ENCODE measurements at regions not wholly inside any gene's neighbourhood (a gene's known extent, or its start where the extent isn't known, plus 50 kb on each side); places are given as distances from the start of the nearest gene placed in this dataset.

DNA sequence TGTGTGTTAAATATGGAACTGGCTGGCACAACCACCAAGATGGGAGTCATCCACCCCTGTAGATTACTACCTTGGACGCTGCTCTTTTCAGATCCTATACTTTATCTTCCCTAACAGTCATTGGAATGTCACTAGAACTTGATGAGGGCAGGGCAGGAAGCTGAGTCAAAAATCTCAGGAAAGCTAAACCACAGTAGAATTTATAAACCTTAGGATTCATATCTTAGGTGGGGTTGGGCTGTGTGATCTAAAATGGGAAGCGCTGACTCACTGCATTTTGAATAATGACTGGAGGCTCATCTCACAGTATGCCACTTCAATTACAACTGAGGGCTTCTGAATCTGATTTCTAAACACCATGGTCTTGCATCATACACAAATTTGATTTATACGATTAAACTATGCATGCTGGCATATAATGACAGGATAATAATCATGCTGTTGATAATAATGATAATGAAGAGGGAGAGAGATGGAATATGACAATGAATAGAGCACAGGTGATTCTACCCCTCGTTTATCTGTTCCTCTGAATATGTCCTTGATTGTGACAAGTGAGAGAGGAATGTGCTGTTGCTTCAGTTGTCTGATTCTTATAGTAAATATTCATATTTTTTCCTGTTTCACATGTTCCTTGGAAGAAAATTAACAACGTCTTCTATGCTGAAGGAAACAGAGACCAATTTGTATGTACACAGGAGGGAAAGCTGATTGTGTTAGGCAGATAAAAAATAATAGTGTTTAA lies 270.3 kb upstream of the HS3ST1 start:
- TF ChIP-seq, protein P1, sequence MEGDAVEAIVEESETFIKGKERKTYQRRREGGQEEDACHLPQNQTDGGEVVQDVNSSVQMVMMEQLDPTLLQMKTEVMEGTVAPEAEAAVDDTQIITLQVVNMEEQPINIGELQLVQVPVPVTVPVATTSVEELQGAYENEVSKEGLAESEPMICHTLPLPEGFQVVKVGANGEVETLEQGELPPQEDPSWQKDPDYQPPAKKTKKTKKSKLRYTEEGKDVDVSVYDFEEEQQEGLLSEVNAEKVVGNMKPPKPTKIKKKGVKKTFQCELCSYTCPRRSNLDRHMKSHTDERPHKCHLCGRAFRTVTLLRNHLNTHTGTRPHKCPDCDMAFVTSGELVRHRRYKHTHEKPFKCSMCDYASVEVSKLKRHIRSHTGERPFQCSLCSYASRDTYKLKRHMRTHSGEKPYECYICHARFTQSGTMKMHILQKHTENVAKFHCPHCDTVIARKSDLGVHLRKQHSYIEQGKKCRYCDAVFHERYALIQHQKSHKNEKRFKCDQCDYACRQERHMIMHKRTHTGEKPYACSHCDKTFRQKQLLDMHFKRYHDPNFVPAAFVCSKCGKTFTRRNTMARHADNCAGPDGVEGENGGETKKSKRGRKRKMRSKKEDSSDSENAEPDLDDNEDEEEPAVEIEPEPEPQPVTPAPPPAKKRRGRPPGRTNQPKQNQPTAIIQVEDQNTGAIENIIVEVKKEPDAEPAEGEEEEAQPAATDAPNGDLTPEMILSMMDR (IDR thresholded peaks at IDR 0.05; ENCODE audit: extremely low read depth, insufficient read depth, missing control alignments) = no peak
- no peak for DNase-seq (ENCODE audit: low spot score)
- in situ Hi-C loops (cut with MboI; ENCODE audit: low pct_unique_long_range_greater_than_20kb, low sequenced_read_pairs, unreplicated experiment) = no loop called here

DNA sequence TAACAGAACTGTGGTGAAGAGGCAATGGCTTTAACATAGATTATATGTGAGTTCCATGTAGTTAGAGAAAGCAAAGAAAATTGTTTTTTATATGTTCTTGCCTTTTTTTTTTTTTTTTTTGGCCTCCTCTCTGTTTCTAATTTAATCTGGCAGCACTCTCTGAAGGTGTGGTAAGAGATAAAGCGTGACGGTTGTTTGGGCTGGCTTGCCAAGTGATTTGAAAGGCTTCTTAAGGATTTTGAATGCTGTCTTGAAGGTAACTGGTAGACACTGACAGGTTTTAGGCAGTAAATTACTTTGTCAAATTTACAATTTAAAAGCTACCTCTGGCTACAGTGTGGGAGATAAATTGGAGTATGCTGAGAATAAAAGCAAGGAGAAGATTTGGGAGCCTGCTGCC lies 269.3 kb upstream of the HS3ST1 start:
- in situ Hi-C loops (cut with MboI; ENCODE audit: low pct_unique_long_range_greater_than_20kb, low sequenced_read_pairs, unreplicated experiment) = no loop called here
- TF ChIP-seq, protein P1 (IDR thresholded peaks at IDR 0.05; ENCODE audit: extremely low read depth, insufficient read depth, missing control alignments) = no peak
- DNase-seq (ENCODE audit: low spot score) = no peak

DNA sequence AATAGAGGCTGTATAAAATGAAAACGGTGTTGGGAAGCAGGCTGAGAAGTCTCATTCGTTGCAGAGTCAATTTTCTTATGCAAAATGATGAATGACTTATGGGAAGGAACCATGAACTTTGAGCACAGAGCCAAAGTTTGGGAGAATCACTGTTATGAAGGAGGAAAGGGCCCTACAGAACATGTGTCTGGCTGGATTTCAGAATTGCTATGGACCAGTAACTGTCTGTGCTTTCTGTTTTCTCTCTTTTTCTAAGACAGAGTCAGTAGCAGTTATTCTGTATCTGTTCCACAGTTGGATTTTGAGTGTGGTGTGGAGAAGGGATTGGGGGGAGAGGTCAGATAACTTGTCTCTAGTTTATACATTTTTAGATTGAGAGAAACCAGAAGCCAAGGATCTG lies 265.0 kb upstream of the HS3ST1 start:
- in situ Hi-C loops (cut with MboI; ENCODE audit: low pct_unique_long_range_greater_than_20kb, low sequenced_read_pairs, unreplicated experiment) = no loop called here
- no peak for DNase-seq (ENCODE audit: low spot score)
- TF ChIP-seq, protein P1 (IDR thresholded peaks at IDR 0.05; ENCODE audit: extremely low read depth, insufficient read depth, missing control alignments) = no peak

DNA sequence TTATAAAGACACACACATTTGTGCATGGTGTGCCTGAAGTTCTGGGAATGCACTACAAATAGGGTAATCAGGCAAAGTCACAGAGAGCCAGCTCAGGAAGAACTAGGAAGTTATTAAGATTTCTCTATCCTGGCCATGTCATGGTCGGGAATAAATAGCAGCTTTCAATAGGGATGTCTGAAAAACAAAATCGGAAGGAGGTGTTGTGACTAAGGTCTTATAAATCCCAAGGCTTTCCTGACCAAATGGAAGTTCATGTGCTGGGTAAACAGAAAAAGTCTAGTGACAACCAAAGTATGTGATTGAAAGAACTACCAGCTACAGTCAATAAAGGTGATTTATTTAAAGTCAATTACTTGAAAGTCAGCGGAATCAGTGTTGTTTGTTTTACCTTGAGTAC lies 262.5 kb upstream of the HS3ST1 start:
- in situ Hi-C loops (cut with MboI; ENCODE audit: low pct_unique_long_range_greater_than_20kb, low sequenced_read_pairs, unreplicated experiment) = no loop called here
- DNase-seq (ENCODE audit: low spot score) = no peak
- TF ChIP-seq, protein P1 (IDR thresholded peaks at IDR 0.05; ENCODE audit: extremely low read depth, insufficient read depth, missing control alignments) = no peak

DNA sequence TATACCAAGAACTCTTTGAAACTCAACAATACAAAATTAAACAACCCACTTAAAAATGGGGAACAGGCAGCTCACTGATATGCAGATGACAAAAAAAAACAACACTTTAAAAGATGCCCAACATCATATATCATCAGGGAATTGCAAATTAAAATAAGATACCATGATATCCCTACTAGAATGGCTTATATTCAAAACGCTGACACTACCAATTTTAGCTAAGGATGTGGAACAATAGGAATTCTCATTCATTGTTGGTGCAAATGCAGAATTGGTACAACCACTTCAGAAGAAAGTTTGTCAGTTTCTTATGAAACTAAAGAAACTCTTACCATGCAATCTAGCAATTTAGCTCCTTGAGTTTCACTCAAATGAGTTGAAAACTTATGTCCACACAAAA lies 259.0 kb upstream of the HS3ST1 start:
- TF ChIP-seq, protein P1 (IDR thresholded peaks at IDR 0.05; ENCODE audit: extremely low read depth, insufficient read depth, missing control alignments) = no peak
- in situ Hi-C loops (cut with MboI; ENCODE audit: low pct_unique_long_range_greater_than_20kb, low sequenced_read_pairs, unreplicated experiment) = no loop called here
- DNase-seq (ENCODE audit: low spot score) = no peak

DNA sequence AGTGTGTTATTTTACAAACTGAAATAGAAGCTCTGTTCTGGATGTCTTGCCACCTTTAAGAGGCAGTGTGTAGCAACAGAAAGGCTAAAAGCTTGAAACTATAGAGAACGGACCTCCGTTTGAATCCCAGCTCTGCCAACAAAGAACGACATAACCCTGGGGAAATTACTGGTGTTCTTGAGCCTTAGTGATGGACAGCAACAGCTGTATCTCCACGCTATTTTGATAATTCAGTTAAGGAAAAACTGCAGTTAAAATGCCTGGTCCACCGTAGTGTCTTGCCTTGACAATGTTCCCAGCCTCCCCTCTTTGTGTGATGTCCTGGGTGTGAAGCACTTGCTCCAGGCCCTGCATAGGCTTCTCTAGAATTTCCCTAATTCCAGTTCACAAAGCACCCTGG lies 256.8 kb upstream of the HS3ST1 start:
- TF ChIP-seq, protein P1 (IDR thresholded peaks at IDR 0.05; ENCODE audit: extremely low read depth, insufficient read depth, missing control alignments) = no peak
- in situ Hi-C loops (cut with MboI; ENCODE audit: low pct_unique_long_range_greater_than_20kb, low sequenced_read_pairs, unreplicated experiment) = no loop called here
- DNase-seq (ENCODE audit: low spot score) = no peak

All from GM13977 (cell line).